Mesenchymal stem cell (in vitro differentiated cells and primary cell): ENCODE measurements at regions not wholly inside any gene's neighbourhood (a gene's known extent, or its start where the extent isn't known, plus 50 kb on each side); places are given as distances from the start of the nearest gene placed in this dataset.
A peak's percentile ranks its signal among the peaks of the same experiment; 100 is the strongest.

Experiments
- DNase-seq: peaks from one replicate; pipeline ENCODE4 v3.0.0-alpha.2; 2013
- H2AFZ ChIP-seq: one replicate; pipeline ENCODE4 v1.6.1; 2013; ENCODE audit warnings: low read depth, mild to moderate bottlenecking, control low read depth, inconsistent platforms, low read length, moderate library complexity
- H2AK5ac ChIP-seq: 2 replicates; pipeline ENCODE4 v1.6.1; 2013; ENCODE audit warnings: low read length, moderate library complexity, mild to moderate bottlenecking, inconsistent platforms; ENCODE audit not compliant: severe bottlenecking
- H2BK120ac ChIP-seq: one replicate; pipeline ENCODE4 v1.6.1; 2013; ENCODE audit warnings: low read depth, mild to moderate bottlenecking, inconsistent platforms, low read length, moderate library complexity
- H2BK12ac ChIP-seq, 2 experiments: one replicate each; pipeline ENCODE4 v1.6.1; 2013; ENCODE audit warnings: inconsistent platforms in 2 of 2, low read length in 2 of 2, mild to moderate bottlenecking in 2 of 2, moderate library complexity in 2 of 2, control low read depth in 1 of 2
- H2BK15ac ChIP-seq: one replicate; pipeline ENCODE4 v1.6.1; 2013; ENCODE audit warnings: mild to moderate bottlenecking, low read depth, inconsistent platforms; ENCODE audit not compliant: poor library complexity, severe bottlenecking
- H2BK5ac ChIP-seq: 2 replicates; pipeline ENCODE4 v1.6.1; 2013; ENCODE audit warnings: low read depth, mild to moderate bottlenecking, low read length, control low read depth, inconsistent platforms; ENCODE audit not compliant: poor library complexity, severe bottlenecking
- H3K14ac ChIP-seq, 2 experiments: one replicate each; pipeline ENCODE4 v1.6.1; 2013; ENCODE audit warnings: inconsistent platforms in 2 of 2, low read length in 2 of 2, control low read depth in 1 of 2, mild to moderate bottlenecking in 1 of 2, moderate library complexity in 1 of 2
- H3K18ac ChIP-seq, 2 experiments: one replicate each; pipeline ENCODE4 v1.6.1; 2013; ENCODE audit warnings: inconsistent platforms in 2 of 2, low read length in 2 of 2, control low read depth in 1 of 2, low read depth in 1 of 2, mild to moderate bottlenecking in 1 of 2
- H3K23ac ChIP-seq, 2 experiments: one replicate each; pipeline ENCODE4 v1.6.1; 2013; ENCODE audit warnings: inconsistent platforms in 2 of 2, low read length in 2 of 2, mild to moderate bottlenecking in 2 of 2, moderate library complexity in 2 of 2, control low read depth in 1 of 2
- H3K27ac ChIP-seq: 2 replicates; pipeline ENCODE4 v1.5.1; 2013; ENCODE audit warnings: mild to moderate bottlenecking, moderate library complexity, low read length, control low read depth, inconsistent platforms; ENCODE audit not compliant: poor library complexity, severe bottlenecking
- H3K27me3 ChIP-seq, 2 experiments: 2 replicates each; pipeline versions ENCODE4 v1.6.1 to v1.7.0; 2013; ENCODE audit warnings: low read length in 2 of 2, mild to moderate bottlenecking in 2 of 2, moderate library complexity in 2 of 2, control low read depth in 1 of 2, inconsistent platforms in 1 of 2; ENCODE audit not compliant: control insufficient read depth in 1 of 2, insufficient read depth in 1 of 2
- H3K36me3 ChIP-seq, 2 experiments: 2 replicates each; pipeline versions ENCODE4 v1.6.1 to v1.7.0; 2013; ENCODE audit warnings: low read length in 2 of 2, control low read depth in 1 of 2, inconsistent platforms in 1 of 2, low read depth in 1 of 2, mild to moderate bottlenecking in 1 of 2; ENCODE audit not compliant: insufficient read depth in 2 of 2, control insufficient read depth in 1 of 2
- H3K4ac ChIP-seq, 2 experiments: one replicate each; pipeline ENCODE4 v1.6.1; 2013; ENCODE audit warnings: inconsistent platforms in 2 of 2, low read length in 2 of 2, mild to moderate bottlenecking in 2 of 2, moderate library complexity in 2 of 2, control low read depth in 1 of 2, low read depth in 1 of 2
- H3K4me1 ChIP-seq: 2 replicates; pipeline ENCODE4 v1.6.1; 2013; ENCODE audit warnings: low read depth, low read length, control low read depth; ENCODE audit not compliant: control insufficient read depth, insufficient read depth
- H3K4me2 ChIP-seq: 2 replicates; pipeline ENCODE4 v1.6.1; 2013; ENCODE audit warnings: low read length, mild to moderate bottlenecking, inconsistent platforms; ENCODE audit not compliant: poor library complexity, severe bottlenecking
- H3K4me3 ChIP-seq, 2 experiments: 2 replicates each; pipeline versions ENCODE4 v1.5.1 to v1.7.0; 2013; ENCODE audit warnings: low read length in 2 of 2, mild to moderate bottlenecking in 2 of 2, control low read depth in 1 of 2, low read depth in 1 of 2; ENCODE audit not compliant: insufficient read depth in 1 of 2
- H3K79me1 ChIP-seq: replicated peaks from 2 replicates; pipeline ENCODE4 v1.6.1; 2013; ENCODE audit warnings: mild to moderate bottlenecking, control low read depth, low read length, inconsistent platforms; ENCODE audit not compliant: poor library complexity, severe bottlenecking
- H3K9ac ChIP-seq: 2 replicates; pipeline ENCODE4 v1.7.0; 2013; ENCODE audit warnings: mild to moderate bottlenecking, low read length, moderate library complexity
- H3K9me3 ChIP-seq: 2 replicates; pipeline ENCODE4 v1.7.0; 2013; ENCODE audit warnings: mild to moderate bottlenecking, low read length; ENCODE audit not compliant: control insufficient read depth
- H4K8ac ChIP-seq: one replicate; pipeline ENCODE4 v1.6.1; 2013; ENCODE audit warnings: inconsistent platforms, mild to moderate bottlenecking, low read length, moderate library complexity
- H4K91ac ChIP-seq: one replicate; pipeline ENCODE4 v1.6.1; 2013; ENCODE audit warnings: mild to moderate bottlenecking, low read length, inconsistent platforms
- WGBS: methylation state at CpG from one replicate; pipeline ENCODE4 v1.1.7; 2013; ENCODE audit warnings: mixed read lengths; 5-methylcytosine and 5-hydroxymethylcytosine counted together

- no peak overlapping the region for H2AK5ac ChIP-seq
- no peaks in the 10 kb centered on the region for H3K9me3 ChIP-seq
- H3K23ac ChIP-seq: no peak overlapping the region
- no peak overlapping the region for H4K8ac ChIP-seq
- no peak overlapping the region for H2BK120ac ChIP-seq
- H3K4ac ChIP-seq: no peak overlapping the region
- no peak overlapping the region for H4K91ac ChIP-seq
- H2AFZ ChIP-seq: no peak overlapping the region
- DNase-seq: no peak
- no peak overlapping the region for H3K18ac ChIP-seq
- no peak overlapping the region for H3K14ac ChIP-seq
- H3K79me1 ChIP-seq: no peaks in the 10 kb centered on the region
- no peak overlapping the region for H3K9ac ChIP-seq
- no peak overlapping the region for H3K4me3 ChIP-seq
- H2BK12ac ChIP-seq: no peak overlapping the region
- no peak overlapping the region for H3K4me2 ChIP-seq
- no peak overlapping the region for H3K27ac ChIP-seq
- 100% methylated on average over 3 of the region's 3 CpGs for WGBS
- H3K4me1 ChIP-seq: no peaks in the 10 kb centered on the region
- no peak overlapping the region for H2BK5ac ChIP-seq
- H3K27me3 ChIP-seq: peaks cover 3 to 25% of the 10 kb centered on the region in 2 experiments
- no peaks in the 10 kb centered on the region for H3K36me3 ChIP-seq
- no peak overlapping the region for H2BK15ac ChIP-seq
Observed at GRCh38 chr18:57251747-57252146, 100.6 kb upstream of the ST8SIA3 start.

DNA sequence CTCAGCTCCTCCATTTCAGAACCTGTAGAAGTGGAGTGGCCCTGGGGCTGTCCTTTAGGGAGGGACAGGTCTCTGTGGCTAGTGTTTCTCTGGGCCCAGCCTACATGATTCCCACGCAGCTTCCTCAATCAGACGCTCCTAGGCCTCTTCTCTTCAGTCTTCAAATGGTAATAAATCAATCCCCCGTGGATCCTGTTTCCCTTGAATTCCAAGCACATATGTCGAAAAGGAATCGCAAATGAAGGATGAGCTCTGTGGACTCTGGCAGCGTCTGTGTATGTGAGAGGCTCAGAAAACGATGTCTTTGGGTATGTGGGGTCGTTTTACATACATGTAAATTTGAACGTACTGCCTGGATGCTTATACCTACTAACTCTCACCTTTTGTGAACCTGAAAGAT, 98.5 kb upstream of the ST8SIA3 start:
- 40% methylated on average over 4 of the region's 9 CpGs for WGBS

GRCh38 chr18:57258131-57258777, 94.1 kb upstream of the ST8SIA3 start:
- DNase-seq: no peak
- H3K23ac ChIP-seq: no peak overlapping the region
- no peaks in the 10 kb centered on the region for H3K4me1 ChIP-seq
- H3K27ac ChIP-seq: no peak overlapping the region
- H3K27me3 ChIP-seq: peaks cover 0 to 11% of the 10 kb centered on the region in 2 experiments
- no peak overlapping the region for H2AFZ ChIP-seq
- H3K36me3 ChIP-seq: no peaks in the 10 kb centered on the region
- no peak overlapping the region for H4K91ac ChIP-seq
- H3K4ac ChIP-seq: no peak overlapping the region
- H2BK120ac ChIP-seq: no peak overlapping the region
- no peak overlapping the region for H3K4me2 ChIP-seq
- no peak overlapping the region for H3K14ac ChIP-seq
- no peak overlapping the region for H3K4me3 ChIP-seq
- H3K79me1 ChIP-seq: no peaks in the 10 kb centered on the region
- no peak overlapping the region for H2AK5ac ChIP-seq
- no peak overlapping the region for H3K9ac ChIP-seq
- WGBS: 70% methylated on average over 6 of the region's 6 CpGs
- no peak overlapping the region for H4K8ac ChIP-seq
- no peak overlapping the region for H2BK12ac ChIP-seq
- no peak overlapping the region for H2BK5ac ChIP-seq
- H3K18ac ChIP-seq: no peak overlapping the region
- H2BK15ac ChIP-seq: no peak overlapping the region
- no peaks in the 10 kb centered on the region for H3K9me3 ChIP-seq

More for the DNA sequence above, 98.5 kb upstream of the ST8SIA3 start:
- no peak for DNase-seq
- Histone ChIP-seq H2AK5ac (no peak overlapping the region), H3K4me2 (no peak overlapping the region), H3K9ac (no peak overlapping the region), H3K27ac (no peak overlapping the region), H2BK5ac (no peak overlapping the region), H3K4me3 (no peak overlapping the region), H2BK15ac (no peak overlapping the region), H2AFZ (no peak overlapping the region), H4K8ac (no peak overlapping the region), H3K18ac (no peak overlapping the region), H3K27me3 (peaks cover 3 to 28% of the 10 kb centered on the region in 2 experiments), H3K4ac (no peak overlapping the region), H2BK12ac (no peak overlapping the region), H3K14ac (no peak overlapping the region), H3K4me1 (no peaks in the 10 kb centered on the region), H3K79me1 (no peaks in the 10 kb centered on the region), H3K23ac (no peak overlapping the region), H3K9me3 (no peaks in the 10 kb centered on the region), H4K91ac (no peak overlapping the region), H3K36me3 (no peaks in the 10 kb centered on the region), H2BK120ac (no peak overlapping the region)

GRCh38 chr18:57267368-57267925, 84.9 kb upstream of the ST8SIA3 start:
- H2BK15ac ChIP-seq: no peak overlapping the region
- H3K9me3 ChIP-seq: no peaks in the 10 kb centered on the region
- H3K4ac ChIP-seq: no peak overlapping the region
- no peaks in the 10 kb centered on the region for H3K79me1 ChIP-seq
- no peak overlapping the region for H3K4me3 ChIP-seq
- peak overlapping the region; percentile 77 for H2BK5ac ChIP-seq
- no peaks in the 10 kb centered on the region for H3K36me3 ChIP-seq
- peak overlapping the region; percentile 95 for H3K27ac ChIP-seq
- H3K9ac ChIP-seq: no peak overlapping the region
- no peak for DNase-seq
- H2BK12ac ChIP-seq: no peak overlapping the region
- no peak overlapping the region for H4K8ac ChIP-seq
- no peak overlapping the region for H2AFZ ChIP-seq
- no peak overlapping the region for H3K18ac ChIP-seq
- H3K4me2 ChIP-seq: peak overlapping the region; percentile 14
- peaks cover 11% of the 10 kb centered on the region for H3K4me1 ChIP-seq
- WGBS: 49% methylated on average over 3 of the region's 4 CpGs
- no peak overlapping the region for H3K23ac ChIP-seq
- no peak overlapping the region for H2BK120ac ChIP-seq
- no peak overlapping the region for H3K14ac ChIP-seq
- peak overlapping the region; percentile 48 for H4K91ac ChIP-seq
- peak overlapping the region; percentile 67 for H2AK5ac ChIP-seq
- no peaks in the 10 kb centered on the region for H3K27me3 ChIP-seq
